ENCODE measurements at regions not wholly inside any gene's neighbourhood (a gene's known extent, or its start where the extent isn't known, plus 50 kb on each side); places are given as distances from the start of the nearest gene placed in this dataset.

- TF ChIP-seq CTCF (conservative IDR thresholded peaks at IDR 0.05; ENCODE audit: low read length) (no peak), EZH2phosphoT487 (IDR thresholded peaks at IDR 0.05; ENCODE audit: borderline replicate concordance, low read depth, low read length) (no peak)
Measured at GRCh38 chr5:175257128-175257846, 186.7 kb downstream of the DRD1 start.
